Thyroid gland (tissue), 4 donors: ENCODE measurements at regions not wholly inside any gene's neighbourhood (a gene's known extent, or its start where the extent isn't known, plus 50 kb on each side); places are given as distances from the start of the nearest gene placed in this dataset.

Experiments
- POLR2A ChIP-seq, 2 donors: fragments of 450-650 bp; IDR thresholded peaks; one replicate each; pipeline ENCODE4 v1.6.1; 2017; ENCODE audit warnings: antibody characterized with exemption in 2 of 2, mild to moderate bottlenecking in 2 of 2, moderate library complexity in 1 of 2
- TF ChIP-seq, protein P1 (sequence below), 6 experiments: fragments of 200-600 bp in 3 of 6; fragments of 450-650 bp in 3 of 6; sonication (generic) in 3 of 6; IDR thresholded peaks; one replicate each; pipeline ENCODE4 v1.5.1; 2016 to 2019; ENCODE audit warnings: antibody characterized with exemption in 6 of 6, mild to moderate bottlenecking in 2 of 6, inconsistent platforms in 1 of 6, moderate library complexity in 1 of 6

DNA sequence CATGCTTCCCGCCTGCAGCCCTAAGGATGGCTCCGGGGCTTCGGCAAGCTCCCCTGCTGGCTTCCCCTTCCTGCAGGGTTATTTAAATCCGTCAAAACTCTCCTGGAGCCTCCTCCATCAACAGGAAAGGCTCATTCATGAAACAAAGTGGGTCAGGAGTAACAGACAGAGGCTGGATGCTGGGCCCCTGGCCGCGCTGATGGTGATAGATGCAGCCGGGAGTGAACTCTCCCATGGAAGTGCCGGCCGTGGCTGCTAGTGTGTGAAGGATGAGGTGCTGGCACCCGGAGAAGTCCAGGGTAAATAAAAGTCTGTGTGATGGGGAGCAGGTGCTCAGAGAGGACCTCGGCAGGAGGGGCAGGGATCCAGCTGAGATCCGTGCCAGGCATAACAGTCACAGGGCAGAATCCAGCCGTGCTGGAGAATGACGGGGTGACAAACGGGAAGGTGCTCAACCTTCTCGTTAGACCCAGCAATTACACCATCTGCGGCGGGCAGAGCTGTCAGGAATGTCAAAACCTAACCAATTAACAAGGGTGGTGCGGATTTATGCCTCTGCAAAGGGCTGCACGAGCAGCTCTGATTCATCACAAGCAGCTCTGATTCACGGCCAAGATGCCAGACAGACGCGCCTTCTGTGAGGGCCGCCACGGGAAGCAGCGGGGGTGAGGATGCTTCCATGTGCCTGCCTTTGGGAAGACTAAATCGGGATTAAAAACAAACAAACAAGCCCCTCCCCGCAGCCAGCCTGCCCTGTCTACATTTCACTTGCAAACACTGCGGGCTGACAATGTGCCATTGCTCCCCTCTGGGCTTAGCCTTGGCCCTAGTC lies 55.6 kb downstream of the SYNE3 start:
- TF ChIP-seq, protein P1, sequence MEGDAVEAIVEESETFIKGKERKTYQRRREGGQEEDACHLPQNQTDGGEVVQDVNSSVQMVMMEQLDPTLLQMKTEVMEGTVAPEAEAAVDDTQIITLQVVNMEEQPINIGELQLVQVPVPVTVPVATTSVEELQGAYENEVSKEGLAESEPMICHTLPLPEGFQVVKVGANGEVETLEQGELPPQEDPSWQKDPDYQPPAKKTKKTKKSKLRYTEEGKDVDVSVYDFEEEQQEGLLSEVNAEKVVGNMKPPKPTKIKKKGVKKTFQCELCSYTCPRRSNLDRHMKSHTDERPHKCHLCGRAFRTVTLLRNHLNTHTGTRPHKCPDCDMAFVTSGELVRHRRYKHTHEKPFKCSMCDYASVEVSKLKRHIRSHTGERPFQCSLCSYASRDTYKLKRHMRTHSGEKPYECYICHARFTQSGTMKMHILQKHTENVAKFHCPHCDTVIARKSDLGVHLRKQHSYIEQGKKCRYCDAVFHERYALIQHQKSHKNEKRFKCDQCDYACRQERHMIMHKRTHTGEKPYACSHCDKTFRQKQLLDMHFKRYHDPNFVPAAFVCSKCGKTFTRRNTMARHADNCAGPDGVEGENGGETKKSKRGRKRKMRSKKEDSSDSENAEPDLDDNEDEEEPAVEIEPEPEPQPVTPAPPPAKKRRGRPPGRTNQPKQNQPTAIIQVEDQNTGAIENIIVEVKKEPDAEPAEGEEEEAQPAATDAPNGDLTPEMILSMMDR (IDR thresholded peaks at IDR 0.05), result no peak
- TF ChIP-seq POLR2A (IDR thresholded peaks at IDR 0.05), result no peak
